Adrenal gland (tissue), 5 donors: ENCODE measurements at regions not wholly inside any gene's neighbourhood (a gene's known extent, or its start where the extent isn't known, plus 50 kb on each side); places are given as distances from the start of the nearest gene placed in this dataset.

Experiments used
- POLR2A ChIP-seq, 2 donors: fragments of 450-650 bp; IDR thresholded peaks; one replicate each; pipeline ENCODE4 v1.6.1; 2017; ENCODE audit warnings: antibody characterized with exemption in 2 of 2, mild to moderate bottlenecking in 2 of 2, moderate library complexity in 1 of 2
- TF ChIP-seq, protein P1 (sequence below), 6 experiments: fragments of 450-650 bp in 4 of 6; fragments of 200-600 bp in 2 of 6; sonication (generic) in 1 of 6; IDR thresholded peaks; 1 replicate in 5 of 6; 2 replicates in 1 of 6; pipeline versions ENCODE4 v1.5.1 to v1.8.0; 2016 to 2021; ENCODE audit warnings: antibody characterized with exemption in 6 of 6, mild to moderate bottlenecking in 2 of 6, moderate library complexity in 1 of 6
- donor health status: DM: no; HTN: no; CAD: no.

DNA sequence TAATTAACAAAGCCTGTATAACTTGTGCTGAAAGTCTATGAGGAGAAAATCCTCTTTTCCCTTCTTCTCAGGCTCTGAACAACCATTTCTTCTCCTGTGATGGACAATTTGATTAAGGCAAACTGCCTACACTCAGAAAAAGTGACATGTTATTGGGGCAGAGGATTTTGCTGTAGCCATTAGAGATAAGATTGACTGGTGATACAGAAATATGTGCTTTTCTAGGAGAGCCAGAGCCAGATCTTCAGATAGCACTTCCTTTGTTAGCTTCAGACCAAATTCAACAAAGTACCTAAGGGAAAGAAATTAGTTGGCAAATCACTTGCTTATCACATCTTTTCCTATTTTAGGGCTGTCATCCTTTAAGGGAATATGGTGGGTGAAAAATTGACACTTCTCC, 259.9 kb downstream of the ARPP21 start:
- TF ChIP-seq, protein P1, sequence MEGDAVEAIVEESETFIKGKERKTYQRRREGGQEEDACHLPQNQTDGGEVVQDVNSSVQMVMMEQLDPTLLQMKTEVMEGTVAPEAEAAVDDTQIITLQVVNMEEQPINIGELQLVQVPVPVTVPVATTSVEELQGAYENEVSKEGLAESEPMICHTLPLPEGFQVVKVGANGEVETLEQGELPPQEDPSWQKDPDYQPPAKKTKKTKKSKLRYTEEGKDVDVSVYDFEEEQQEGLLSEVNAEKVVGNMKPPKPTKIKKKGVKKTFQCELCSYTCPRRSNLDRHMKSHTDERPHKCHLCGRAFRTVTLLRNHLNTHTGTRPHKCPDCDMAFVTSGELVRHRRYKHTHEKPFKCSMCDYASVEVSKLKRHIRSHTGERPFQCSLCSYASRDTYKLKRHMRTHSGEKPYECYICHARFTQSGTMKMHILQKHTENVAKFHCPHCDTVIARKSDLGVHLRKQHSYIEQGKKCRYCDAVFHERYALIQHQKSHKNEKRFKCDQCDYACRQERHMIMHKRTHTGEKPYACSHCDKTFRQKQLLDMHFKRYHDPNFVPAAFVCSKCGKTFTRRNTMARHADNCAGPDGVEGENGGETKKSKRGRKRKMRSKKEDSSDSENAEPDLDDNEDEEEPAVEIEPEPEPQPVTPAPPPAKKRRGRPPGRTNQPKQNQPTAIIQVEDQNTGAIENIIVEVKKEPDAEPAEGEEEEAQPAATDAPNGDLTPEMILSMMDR (IDR thresholded peaks at IDR 0.05) = no peak
- no peak for TF ChIP-seq POLR2A (IDR thresholded peaks at IDR 0.05)
